GM18907 (cell line): ENCODE measurements at regions not wholly inside any gene's neighbourhood (a gene's known extent, or its start where the extent isn't known, plus 50 kb on each side); places are given as distances from the start of the nearest gene placed in this dataset.

Source experiments
- ATAC-seq: cut with Tn5 transposase; IDR thresholded peaks from one replicate; pipeline ENCODE4 v1.9.1; 2021; ENCODE audit warnings: mild to moderate bottlenecking, moderate library complexity; ENCODE audit not compliant: unreplicated experiment

DNA sequence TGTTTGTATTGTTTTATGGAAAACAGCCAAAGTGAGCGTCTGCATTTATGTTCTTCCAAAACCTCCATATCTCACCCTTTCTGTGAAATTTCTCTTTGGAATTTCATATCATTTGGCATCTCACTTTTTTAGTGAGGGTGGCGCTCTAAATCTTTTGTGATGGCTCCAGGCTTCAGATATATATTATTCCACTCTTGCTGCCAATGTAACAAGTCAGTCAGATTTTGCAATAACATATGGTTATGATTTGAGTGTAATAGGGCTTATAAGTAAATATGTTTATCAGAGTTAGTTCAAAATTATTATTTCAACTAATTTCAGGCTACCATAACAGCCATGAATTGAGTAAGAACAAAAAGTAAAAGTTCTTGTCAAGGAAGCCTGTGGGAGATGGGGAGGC lies 314.7 kb downstream of the PDGFC start:
- no peak for ATAC-seq

DNA sequence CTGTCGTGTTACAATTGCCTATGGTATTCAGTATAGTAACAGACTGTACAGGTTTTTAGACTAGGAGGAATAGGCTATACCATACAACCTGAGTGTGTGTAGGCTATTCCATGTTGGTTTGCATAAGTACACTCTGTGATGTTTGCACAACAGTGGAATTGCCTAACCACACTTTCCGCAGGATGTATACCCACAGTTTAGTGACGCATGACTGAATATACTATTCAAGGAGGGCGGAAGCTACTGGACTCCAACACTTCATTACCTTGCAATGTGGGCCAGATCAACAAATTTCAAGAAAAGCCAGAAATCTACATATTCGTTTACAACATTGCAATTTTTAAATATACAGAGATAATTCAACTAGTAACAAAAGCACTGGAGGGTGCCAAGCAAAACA lies 317.2 kb downstream of the PDGFC start:
- no peak for ATAC-seq

DNA sequence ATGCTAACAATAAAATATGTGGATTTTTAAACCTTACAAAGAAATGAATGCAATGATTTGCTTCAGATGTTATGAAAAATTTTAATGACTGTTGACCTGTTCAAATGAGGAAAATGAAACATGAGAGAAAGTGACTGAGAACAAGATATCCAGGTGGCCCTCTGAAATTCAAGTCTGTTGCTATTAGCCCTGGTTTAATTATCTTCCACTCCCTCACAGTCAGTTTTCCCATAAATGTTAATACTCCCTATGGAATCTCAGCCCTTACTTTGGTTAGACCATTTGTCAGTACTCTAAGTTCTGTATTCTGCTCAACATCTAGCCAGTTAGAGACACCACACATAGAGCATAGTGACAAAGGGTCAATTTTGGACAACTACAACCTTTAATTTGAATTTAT lies 327.8 kb downstream of the PDGFC start:
- ATAC-seq, result no peak

DNA sequence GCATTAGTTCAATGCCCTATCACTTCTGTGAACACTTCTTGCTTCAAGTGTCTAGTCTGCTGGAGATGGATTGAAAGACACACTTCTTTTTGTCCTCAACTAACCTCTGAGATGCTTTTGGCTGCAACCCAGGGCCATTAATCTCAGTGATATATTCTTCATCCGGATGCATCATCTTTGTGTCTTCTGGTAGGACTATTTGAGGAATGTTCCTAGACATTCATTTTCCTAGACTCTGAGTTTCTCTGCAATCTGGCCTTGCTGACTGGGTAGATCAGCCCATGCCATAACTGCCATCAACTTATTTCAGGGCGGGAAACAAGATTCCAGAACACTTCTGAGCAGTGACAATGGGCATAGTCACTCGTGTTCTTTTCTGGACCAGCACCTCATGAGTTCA lies 329.4 kb downstream of the PDGFC start:
- no peak for ATAC-seq

DNA sequence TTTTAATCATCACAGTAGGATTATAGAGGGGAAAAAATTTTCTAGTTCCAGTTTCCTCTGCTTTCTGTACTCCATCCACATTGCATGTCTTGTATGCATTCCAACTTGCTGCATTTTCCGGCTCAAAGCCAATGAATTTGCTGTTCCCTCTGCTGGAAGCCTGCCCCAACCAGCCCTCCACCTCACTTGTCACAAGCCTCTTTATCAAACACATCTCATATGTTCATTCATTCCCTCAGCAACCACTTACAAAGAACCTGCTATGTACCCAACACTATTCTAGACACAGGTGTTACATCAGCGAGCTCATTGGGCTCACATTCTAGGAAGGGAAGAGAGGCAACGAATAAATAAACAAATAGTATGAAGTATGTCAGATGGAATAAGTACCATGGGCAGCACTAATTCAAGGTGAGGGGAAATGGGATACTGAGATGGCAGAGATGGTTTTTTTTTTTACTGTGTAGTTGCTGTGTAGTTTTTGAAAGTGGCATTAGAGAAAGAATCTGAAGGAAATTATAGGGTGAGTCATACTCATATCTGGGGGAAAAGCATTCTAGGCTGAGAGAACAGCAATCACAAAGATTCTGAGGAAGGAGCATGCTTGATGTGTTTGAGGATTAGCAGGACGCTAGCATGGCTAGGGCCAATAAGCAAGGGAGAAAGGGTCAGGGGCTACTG lies 332.5 kb downstream of the PDGFC start:
- ATAC-seq, result no peak

DNA sequence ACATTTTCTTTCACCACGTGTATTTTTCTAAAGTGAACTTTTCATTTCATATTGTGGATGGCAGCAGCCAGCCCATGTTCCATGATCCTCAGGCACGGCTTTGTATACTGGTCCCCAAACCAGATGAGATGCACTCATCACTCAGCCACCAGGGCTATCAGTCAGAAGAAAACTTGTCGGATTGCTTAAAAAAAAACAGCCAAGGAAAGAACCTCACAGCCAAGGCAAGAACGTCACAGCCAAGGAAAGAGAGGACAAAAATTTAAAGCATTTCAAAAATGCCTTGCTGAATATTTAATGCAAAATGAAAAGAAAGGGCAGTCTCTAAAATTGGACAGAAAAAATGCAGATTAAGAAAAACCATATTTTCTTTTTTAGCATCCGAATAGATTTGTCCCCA lies 333.3 kb downstream of the PDGFC start:
- ATAC-seq, result no peak

DNA sequence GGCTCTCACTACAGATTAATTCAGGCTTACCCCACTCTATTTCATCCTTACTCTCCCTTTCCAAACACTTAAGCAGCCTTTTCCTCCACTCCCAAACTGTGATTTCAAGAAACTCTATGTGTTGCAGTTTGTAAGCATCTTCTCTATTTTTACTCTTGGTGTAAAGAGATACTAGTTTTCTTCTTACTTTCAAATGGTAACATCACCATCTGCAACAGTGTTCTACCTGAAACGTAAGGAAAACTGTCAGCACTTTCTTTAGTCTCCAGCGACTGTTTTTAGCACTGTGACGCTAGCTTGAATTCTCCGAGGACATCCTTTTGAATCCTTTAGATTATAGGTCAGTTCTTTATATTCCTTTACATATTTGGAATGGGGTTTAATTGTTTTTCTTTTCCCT lies 335.2 kb downstream of the PDGFC start:
- ATAC-seq, result no peak

DNA sequence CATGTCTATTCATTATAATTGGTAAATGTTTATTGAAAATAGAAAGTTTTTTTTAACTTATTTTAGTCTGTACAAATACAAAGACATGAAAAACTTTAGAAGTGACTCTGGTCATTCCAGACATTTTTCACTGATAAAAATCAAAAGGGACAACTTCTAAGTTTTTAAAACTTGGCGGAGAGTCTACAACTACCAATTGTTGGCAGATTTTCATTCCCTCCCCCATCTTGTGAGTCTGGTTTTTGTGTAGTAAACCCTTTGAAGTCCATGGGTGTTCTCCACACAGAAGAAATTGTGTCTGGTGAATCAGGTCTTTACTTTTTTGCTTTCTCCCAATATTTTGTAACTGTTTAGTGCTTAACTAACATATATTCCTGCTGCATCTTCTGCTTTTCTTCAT lies 336.5 kb downstream of the PDGFC start:
- no peak for ATAC-seq

DNA sequence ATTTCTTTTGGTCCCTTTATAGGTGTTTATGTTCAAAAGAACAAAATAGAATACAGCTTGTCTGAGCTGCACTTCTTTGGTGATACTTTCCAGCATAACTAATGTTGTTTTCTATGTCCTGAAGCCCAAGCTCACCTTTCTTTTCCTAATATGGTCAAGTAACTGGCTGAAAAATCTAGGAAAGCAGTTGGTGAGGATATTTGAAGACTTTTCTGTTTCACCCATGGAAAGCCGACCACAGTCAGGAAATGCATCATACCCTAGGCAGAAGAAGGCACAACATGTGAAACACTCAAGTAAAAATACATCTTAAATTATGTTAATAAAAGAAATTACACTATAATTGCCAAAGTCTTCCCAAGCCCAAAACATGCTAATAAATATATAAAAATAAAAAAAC lies 337.0 kb downstream of the PDGFC start:
- ATAC-seq, result no peak

DNA sequence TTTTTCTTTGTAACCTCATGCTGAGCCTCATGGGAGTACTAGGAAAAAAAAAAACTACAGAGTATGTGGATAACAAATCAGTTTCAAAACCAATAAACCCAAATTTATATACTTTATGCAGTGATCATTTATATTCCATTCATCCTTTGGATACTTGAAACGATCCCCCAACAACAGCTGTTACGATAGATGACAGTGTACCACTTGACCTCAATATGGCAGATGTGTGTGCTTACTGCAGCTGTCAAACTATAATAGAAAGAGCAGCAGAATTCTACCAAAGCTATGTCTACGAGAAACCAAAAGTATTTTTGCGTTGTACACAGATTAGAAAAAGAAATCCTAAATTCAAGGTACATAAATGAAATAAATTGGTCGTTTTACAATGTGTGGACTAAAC lies 337.8 kb downstream of the PDGFC start:
- ATAC-seq, result no peak

DNA sequence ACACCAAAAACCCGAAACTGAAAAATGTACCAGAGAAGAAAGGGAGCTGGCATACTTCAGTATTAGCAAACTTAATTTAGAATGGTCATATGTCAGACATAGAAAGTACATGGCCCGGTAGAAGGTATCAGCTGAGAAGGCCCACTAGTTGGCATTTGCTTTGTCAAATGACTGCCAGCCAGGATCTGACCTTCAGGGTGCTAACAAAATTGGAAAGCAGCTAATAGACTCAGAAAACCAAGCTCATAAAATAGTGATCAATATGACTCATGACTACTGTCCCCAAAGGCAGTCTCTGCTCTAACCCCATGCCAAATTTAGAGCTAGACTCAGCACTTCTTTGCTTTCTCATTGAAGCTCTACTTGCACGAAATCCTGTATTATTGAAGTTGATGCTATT lies 342.7 kb downstream of the PDGFC start:
- ATAC-seq, result no peak

DNA sequence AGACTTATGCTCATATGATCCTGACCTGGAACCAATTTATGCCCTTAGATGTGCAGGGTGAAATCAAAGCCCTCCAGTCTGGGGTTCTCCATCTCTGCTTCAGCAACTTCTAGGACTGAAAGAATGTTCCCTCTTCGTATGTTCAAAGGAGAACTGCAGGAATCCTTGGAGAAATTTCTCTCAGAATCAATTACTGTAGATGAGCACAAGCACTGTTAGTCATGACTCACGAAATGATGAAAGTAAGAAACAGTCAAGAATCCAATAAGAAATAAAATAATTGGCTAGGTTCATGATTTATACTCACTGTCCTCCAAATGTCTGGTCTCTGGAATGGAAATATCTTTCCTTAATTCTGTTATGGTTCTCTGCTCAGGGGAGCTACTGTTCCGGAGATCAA lies 348.2 kb downstream of the PDGFC start:
- no peak for ATAC-seq

DNA sequence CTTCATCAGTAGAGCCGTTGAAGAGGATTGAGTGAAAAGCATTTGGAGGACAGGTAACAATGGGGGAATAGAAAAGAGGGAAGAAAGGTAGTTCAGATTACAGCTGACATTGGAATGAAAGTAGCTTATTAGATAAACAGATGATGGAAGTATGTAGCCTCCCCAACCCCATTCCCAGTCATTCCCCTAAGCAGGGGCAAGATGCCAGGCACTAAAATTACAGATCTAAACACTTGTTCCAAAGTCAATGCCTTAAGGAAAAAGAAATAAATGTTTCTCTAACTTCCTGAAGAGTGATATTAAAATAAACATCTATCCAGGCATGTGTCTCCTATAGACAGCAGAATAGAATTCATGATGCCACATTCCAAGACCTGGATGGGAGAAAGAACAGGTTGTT lies 350.8 kb downstream of the PDGFC start:
- no peak for ATAC-seq

DNA sequence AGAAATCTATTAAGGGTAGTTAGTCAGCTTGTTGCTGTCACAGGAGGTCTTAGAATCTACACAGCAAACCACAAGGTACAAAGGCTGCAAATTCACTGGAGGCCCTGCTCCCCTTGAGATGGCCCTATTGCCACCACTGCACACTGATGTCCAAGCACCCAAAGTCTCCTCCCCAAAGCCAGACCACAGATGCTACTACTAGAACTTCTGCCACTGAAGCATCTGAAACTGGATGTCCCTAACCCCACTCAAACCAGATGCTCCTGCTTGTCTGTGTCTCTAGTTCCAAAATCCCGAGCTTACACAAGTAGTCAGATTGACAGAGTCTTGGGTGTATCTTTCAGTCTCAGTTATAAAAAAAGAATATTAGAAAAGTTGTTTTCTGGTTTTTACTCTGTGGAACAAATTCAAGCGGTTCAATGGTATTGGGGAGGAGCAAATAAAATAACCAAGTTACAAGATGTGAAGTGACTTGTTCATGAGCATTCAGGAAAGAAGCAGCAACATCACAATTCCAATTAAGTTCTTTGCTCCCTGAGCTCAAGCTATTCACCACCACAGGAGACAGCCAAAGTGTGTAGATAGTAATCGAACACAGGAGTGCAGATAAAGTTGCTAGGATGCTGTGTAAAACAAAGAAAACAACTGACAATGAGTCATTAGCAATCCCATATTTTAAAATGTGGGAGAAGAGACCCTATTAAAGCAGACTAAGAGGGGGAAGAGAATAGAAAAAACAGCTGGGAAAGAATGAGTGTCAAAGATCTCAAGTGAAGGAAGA lies 352.3 kb downstream of the PDGFC start:
- ATAC-seq, result no peak

DNA sequence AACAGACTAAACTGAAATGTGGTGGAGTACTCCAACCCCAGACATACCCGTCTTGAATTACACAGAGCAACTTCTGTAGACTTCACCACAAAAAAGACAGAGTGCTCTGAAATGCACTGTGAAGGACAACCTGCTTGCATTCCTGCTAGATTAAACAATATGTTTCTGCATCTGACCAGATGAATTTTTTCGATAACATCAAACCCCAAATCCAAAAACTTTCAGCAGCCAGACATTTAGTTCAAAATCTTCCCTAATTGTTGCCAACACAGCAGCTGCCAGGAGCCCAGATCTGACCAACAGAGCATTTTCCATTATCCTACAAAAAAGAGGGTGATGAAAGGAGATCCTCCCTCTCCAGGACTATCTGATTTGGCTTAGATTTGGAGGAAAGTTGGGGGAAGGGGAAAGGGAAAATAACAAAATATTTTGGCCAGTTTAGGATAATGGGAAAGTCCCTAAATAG lies 356.5 kb downstream of the PDGFC start:
- ATAC-seq, result no peak

DNA sequence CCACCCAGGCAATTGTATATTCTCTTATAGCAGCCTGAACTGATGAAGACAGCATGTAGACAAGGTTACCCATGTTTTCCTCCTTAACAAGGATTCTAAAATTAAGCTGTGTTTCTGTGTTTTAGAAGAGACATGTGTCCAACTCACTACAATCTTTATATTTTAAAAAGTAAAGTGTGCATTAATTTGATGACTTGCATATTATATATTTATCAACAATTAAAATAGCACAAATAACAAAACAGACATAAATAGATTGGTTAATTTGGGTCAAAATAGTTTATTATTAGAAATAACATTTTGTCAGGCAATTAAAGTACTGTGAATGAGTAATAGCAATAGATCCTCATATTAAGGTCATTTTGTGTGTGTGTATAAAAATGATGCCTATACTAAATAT lies 357.1 kb downstream of the PDGFC start:
- ATAC-seq, result no peak

DNA sequence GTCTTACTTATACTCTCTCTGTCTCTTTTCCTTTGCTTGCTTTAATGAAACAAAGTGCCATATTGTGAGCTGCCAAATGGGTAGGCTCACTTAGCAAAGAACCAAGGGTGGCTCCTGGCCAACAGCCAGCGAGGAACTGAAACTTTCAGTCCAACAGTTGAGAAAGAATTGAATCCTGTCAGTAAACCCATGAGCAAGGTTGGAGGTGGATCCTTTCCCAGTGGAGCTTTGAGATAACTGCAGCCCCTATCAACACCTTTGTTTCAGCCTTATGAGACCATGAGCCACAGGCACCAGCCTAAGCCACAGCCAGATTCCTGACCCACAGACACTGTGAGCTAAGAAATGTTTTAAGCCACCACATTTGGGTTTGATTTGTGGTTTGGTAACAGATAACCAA lies 362.2 kb downstream of the PDGFC start:
- ATAC-seq, result no peak

DNA sequence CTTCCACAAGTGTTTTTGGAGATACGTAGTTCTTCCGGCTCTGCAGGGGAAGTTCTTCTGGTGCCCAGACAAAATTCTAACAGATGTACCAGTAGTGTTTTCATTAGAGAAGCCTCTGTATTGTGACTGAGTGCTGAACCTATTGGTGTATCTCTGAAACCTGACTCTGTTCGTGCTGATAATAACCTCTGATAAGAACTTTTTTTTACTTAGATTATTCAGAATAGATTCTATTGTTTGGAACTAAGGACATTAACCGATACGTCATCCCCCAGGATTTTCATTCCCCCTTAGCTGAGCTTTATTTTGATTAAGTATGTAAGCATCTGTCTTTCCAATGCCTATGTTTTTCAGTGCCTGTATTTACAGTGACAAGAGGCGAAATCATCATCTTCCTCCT lies 362.9 kb downstream of the PDGFC start:
- ATAC-seq, result no peak

DNA sequence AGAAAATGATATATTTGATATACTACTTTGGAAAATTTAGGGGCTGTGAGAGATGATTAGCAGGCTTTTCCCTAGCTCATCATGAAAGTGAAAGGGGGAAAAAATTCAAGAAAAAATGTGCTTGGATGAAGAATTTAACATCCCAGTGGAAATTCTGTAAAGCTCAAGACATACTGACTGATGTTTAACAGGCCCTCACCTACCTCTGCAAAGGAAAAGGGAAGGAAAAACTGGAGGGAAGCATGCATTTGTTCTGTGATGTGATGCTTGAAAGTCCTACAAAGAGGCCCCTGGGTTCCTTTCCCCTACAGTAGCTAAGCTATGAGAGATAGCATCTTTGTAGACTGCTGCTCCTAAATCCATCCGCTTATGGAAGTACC lies 364.1 kb downstream of the PDGFC start:
- no peak for ATAC-seq

DNA sequence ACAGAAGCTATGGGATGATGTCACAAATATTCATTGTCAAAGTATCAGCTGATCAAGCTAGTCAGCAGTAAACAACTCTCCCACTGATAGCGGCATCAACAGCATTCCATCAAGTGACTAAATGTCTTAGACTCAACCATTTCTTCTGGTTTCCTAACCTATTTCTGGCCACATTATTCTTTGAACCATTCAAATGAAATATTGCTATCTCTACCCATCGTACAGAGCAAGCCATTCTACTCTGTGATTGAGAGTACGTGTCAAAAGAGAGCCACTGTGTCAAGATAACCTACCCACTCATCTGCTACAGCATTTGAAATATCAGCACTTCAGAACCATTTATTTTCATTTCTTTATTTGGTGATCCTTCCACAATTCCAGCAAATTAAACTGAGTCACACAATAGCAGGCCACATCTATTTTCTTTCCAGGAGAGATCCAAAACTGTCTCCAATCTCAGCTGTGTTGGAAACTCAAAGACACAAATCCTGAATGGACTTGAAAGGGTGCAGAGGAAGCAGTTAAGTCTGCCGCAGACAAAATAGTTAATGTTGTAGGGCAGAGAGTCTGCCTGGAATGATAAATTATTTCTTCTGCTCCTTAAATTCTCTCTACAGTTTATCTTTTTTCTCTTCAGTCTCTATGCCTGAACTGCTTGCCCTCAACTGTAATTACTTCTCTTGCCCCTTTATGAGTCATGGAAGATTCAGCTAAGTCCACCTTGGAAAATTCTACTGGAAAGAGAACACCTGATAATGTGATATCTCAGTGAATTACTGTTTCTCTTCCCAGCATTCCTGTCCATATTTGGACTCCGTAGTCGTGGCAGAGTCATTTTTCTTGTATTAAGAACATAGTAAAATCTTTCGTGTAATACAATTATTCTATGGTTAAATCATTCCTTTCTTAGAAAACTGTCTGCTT lies 364.8 kb downstream of the PDGFC start:
- no peak for ATAC-seq

DNA sequence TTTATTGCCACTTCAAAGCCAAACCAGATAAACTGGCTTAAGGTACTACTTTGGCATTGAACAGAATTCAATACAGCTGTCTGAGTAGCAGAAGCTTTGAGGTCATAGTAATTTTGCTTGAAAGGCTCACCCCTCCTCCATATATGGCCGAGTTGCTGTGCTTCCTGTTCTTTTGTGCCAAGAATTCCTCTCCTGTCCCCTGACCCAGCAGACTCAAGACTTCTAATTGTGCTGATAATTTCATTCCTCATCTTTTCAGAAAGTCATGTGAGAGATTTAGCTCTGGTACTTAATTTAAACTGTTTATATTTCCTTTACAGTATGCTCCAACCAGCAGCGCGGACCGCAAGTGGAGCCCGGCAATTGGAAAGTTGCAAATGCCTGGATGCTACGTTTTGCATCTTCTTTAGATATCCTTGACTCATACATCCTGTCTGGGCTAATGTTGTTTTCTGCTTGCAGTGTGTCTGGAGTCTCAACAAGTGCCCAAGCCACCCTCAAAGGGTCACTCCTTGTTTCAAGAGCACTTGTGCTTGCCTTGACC lies 373.4 kb downstream of the PDGFC start:
- ATAC-seq, result no peak
